Activated T-cell treated with anti-CD3 and anti-CD28 coated beads for 1 hour (primary cell): ENCODE measurements at regions not wholly inside any gene's neighbourhood (a gene's known extent, or its start where the extent isn't known, plus 50 kb on each side); places are given as distances from the start of the nearest gene placed in this dataset.
"Not testable (repeated sequence)": the region's sequence is repeated elsewhere in the genome, so short reads cannot be mapped to it uniquely, and the experiment has no call there.

Source experiments
- DNase-seq: peaks from one replicate; pipeline ENCODE4 v3.0.0-alpha.2; 2020; ENCODE audit warnings: low read depth

DNA sequence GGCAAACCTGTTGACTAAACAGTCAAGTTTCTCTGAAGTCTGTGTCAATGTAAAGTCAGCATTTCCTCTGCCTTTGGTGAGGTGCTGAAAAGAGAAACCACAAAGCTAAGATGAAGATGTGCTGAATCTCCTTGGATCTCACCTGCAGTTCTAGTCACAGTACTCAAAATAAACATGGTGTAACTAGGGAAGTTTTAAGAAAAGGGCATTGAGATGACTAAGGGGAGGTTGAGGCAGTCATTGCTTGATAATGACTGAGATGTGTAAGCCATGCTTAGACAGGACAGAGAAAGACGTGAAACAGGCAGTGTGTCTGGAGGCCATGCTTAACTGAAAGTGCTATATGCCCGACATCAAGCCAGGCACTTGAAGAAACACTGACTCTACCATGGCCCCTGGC, 1010.0 kb upstream of the CELF4 start:
- DNase-seq: no peak

GRCh38 chr18:38575023-38575422, 1009.4 kb upstream of the CELF4 start:
- no peak for DNase-seq

GRCh38 chr18:38572554-38573111, 1007.0 kb upstream of the CELF4 start:
- DNase-seq: no peak

DNA sequence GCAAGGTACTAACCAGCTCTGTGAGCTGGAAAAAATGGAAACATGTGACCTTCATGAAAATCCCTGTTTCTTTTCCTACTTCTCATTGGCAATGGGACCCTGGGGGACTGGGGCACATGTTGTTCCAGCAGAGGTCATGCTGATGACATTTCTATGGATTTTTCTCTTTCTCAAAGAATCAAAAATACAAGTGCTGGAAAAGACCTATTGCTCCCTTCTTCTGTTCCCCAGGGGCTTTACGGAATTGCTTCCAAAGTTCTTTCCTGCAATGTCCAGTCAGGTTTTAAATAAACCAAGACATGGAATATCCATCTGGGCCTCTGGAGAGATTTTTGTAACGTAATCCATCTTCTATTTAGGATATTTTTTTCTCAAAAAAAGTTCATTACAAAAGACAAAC, 1006.1 kb upstream of the CELF4 start:
- no peak for DNase-seq

DNA sequence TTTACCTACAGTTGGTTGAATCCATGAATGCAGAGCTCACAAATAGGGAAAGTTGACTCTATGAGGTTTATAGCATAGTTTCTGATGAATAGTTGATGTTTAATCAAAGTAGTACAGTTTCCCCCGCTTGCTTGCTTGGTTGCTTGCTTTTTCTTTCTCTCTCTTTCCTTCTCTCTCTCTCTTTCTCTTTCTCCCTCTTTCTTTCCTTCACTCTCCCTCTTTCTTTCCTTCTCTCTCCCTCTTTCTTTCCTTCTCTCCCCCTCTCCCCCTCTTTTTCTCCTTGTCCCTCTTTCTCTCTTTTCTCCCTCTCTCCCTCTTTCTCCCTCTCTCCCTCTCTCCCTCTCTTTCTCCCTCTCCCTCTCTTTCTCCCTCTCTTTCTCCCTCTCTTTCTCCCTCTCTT, 999.9 kb upstream of the CELF4 start:
- no peak for DNase-seq

DNA sequence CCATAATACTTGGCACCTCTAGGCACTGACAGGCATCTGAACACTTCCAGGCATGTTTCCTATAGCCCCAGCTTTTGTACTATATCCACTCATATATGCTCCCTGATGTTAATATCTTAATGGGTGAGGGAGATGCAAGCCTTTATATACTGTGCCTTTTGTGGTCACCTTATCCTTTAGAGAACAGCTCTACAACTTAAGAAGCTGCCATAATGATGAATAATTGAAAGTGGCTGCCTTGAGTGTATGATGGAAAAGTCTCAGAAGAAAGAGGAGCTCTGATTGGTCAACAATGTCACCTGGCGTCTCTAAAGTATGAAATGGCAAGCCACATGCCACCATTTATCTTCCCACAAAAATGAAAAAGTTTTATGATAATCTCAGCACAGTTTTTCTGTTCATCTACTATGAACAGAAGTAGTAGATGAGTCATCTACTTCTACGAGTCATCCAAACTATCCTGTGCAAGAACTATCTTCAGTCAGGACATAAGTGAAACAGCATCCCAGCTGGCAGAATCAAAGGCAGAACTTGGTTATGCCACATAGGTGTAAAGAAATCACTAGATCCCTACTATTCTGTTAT, 997.9 kb upstream of the CELF4 start:
- DNase-seq: no peak

GRCh38 chr18:38557006-38557405, 991.4 kb upstream of the CELF4 start:
- no peak for DNase-seq

DNA sequence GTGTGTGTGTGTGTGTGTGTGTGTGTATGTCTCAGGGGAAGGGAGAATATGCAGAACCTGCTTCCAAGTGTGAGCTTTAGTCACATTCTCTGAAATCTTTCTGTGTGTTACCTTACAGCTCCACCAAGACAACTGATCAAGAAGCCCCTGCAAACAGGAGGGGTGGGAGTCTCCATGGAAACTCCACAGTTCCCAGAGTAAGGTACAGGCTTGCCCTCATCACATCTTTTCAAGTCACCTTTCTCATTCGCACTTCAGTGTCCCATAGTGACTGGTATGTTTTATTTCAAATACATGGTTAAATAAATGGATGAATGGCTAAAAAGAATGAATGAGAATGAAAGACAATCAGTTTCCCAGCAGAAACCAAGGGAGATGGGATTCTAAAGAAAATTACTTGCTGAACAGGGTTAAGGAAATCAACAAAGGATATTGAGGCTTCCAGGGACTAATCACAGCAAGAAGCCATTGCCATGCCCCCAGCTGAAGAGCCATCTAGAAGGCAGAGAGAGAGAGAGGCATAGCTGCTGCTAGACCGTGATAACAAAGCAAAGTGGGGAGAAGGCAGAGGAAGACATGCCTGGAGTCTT, 987.2 kb upstream of the CELF4 start:
- DNase-seq: no peak

DNA sequence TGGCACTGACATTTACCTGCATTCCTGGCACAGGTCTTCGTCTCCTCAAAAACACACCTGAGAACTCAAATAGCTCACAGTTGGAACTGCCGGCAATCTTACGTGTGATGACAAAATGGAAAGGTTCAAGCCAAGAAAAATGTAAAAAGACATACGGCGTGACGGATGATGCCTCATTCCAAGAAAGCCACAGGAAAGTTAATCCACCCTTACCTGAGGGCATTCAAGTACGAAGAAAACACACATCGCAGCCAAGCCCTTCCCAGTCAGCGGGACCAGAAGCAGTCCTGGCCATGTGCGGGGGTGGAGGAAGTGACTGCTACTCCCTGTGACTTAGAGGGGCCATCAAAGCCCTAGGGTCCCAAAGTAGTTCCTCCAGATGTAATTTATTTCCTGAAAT, 986.3 kb upstream of the CELF4 start:
- no peak for DNase-seq

GRCh38 chr18:38545071-38545470, 979.5 kb upstream of the CELF4 start:
- no peak for DNase-seq

DNA sequence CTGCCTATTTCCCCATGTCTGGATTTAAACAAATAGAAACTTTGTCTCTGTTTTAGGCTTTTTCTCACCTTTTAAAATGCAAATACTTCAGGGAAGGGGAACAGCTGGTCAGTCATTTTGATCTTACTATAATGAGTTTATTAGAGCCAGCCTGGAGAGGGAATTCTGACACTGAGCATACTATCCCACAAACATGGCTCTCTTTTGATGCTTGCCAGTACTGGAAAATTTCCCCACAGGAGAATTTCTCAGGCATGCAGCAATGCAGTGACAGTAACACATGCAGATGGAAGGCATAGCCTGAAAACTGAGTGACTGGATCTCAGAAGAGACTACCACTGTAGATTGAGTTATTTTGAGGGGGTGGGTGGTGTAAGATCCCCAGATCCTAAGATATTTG, 974.3 kb upstream of the CELF4 start:
- DNase-seq: no peak

- DNase-seq: no peak
These were observed 973.8 kb upstream of the CELF4 start for GRCh38 chr18:38539371-38539770.

DNA sequence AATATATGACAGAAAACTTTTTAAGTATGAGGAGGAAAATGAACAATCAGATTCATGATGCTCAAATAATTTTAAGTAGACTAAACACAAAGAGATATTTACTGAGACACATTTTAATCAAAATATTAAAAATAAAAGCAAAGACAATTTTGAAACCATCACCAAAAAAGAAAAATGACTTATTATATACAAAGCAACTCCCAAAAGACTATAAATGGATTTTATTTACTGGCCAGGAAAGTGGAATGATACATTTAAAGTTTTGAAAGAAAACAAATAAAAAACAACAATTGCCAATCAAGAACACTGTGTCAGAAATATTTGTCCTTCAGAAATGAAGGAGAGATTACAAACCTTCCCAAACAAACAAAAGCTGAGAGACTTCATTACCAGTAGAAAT, 968.5 kb upstream of the CELF4 start:
- no peak for DNase-seq

- no peak for DNase-seq
These were observed 961.3 kb upstream of the CELF4 start for GRCh38 chr18:38526922-38527321.

DNA sequence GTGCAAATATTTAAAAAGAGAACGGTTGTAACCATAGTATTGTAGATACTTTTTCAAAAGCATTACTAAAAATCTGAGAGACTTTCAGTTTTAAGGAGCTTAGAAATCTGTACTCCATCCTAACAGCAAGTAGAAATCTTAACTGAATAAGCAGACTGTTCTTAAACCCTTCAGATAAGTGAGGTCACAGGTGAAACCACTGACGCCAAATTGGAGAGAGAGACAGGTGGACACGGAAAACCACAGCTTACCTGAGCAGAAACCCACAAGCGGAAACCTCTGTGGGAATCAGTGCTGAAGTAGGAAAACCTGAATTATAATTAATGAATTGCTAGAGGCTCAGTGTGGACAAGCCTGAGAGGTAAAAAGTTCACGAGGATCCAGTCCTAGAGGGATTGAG, 959.4 kb upstream of the CELF4 start:
- DNase-seq: no peak

DNA sequence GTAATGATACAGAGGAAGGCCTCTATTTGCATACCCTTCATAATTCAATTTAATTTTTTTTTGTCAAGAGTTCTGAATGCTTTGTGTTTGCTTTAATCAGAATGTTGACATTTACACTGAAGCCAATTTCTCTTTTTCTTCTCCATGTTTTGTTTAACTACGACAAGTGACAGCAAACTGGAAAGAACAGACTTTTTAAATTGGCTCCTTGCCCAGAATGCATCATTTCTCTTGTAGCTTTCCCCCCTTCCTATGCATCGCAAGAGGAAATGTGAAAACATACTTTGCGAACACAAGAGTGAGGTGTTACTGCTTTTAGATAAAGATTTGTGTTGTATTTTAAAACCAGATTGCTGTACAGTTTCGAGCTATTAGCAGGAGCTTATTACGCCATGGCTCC, 955.2 kb upstream of the CELF4 start:
- DNase-seq: no peak

DNA sequence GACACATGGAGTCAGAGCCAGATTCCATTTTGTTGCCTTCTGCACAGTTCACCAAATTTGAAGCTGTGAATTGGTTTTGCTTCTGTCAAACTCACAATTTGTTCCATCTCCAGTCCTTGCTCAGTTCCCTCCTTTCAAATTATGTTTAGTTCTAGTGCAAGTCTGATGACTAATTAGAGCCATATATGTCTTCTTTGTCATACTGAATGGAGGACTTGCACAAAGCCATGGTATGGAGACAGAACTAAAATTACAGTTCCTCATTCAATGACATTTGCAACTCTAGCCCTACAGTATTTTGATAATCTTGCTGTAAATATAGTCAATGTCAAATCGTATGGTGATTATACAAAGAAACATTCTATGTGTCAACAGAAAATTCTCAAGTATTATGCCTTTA, 936.9 kb upstream of the CELF4 start:
- no peak for DNase-seq

DNA sequence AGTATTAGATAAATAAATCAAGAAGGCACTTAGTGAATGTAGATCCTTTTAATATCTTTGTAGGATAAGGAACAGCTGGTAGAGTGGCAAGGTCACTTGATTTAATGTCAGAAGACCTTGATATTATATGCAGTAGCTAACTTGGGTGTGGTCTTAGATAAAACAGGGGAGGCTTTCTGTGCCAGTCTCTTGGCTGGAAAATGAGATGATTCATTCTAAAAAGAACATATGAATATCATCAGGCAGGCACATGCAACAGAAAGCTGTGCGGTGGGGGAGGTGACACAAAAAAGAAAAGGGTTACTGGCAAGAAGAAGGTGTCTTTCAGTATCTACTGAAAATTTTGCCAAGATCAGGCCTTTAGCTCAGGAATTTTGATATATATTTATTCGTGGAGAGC, 931.7 kb upstream of the CELF4 start:
- DNase-seq: no peak

GRCh38 chr18:38496222-38496793, 930.7 kb upstream of the CELF4 start:
- DNase-seq: no peak

GRCh38 chr18:38494065-38494464, 928.5 kb upstream of the CELF4 start:
- no peak for DNase-seq

- DNase-seq: no peak
These were observed 925.6 kb upstream of the CELF4 start for GRCh38 chr18:38491195-38491594.

DNA sequence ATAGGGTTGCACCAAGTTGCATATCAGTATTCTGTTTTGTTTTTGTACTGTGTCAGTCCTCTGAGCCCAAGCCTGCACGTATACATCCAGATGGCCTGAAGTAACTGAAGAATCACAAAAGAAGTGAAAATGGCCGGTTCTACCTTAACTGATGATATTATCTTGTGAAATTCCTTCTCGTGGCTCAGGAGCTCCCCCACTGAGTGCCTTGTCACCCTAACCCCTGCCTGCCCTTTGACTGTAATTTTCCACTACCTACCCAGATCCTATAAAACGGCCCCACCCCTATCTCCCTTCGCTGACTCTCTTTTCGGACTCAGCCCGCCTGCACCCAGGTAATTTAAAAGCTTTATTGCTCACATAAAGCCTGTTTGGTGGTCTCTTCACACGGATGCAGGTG, 924.1 kb upstream of the CELF4 start:
- not testable (repeated sequence) for DNase-seq

- no peak for DNase-seq
These were observed 921.9 kb upstream of the CELF4 start for GRCh38 chr18:38487521-38487920.

DNA sequence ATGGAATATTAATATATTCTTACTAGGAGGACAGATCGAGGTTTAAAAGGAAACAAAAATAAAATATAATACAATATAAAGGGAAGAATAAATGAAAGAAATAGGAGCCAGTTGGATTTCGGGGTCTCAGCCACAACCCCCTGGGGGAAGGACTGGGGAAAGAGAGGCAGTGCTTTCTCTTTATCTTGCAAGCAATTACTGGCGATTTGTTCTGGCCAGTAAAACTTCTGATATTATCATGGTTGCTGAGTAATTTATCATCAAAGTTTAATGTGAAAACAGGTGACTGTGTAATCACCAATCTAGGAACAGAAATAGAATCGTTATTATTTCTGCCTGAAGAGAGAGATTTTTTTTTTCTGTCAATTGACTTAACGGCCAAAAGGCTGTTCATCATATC, 917.7 kb upstream of the CELF4 start:
- no peak for DNase-seq
